BJ (cell line): ENCODE measurements at regions not wholly inside any gene's neighbourhood (a gene's known extent, or its start where the extent isn't known, plus 50 kb on each side); places are given as distances from the start of the nearest gene placed in this dataset.
"Not testable (repeated sequence)": the region's sequence is repeated elsewhere in the genome, so short reads cannot be mapped to it uniquely, and the experiment has no call there.

Experiments
- CTCF ChIA-PET: fragments of 350-600 bp; formaldehyde crosslinking; extraction: SDS; loops from one replicate; lab custom pipeline; 2021; ENCODE audit warnings: antibody characterized with exemption, inconsistent platforms; lab: Yijun Ruan, JAX
- POLR2A ChIA-PET: fragments of 300-600 bp; sonication (Branson Sonifier 250); formaldehyde crosslinking; extraction: SDS; loops from one replicate; lab custom pipeline; 2021; ENCODE audit warnings: antibody characterized with exemption; lab: Charles Lee
- DNase-seq: peaks from one replicate; pipeline ENCODE4 v3.0.0-alpha.2; 2011; ENCODE audit warnings: low read depth
- H3K27me3 ChIP-seq: 2 replicates; pipeline ENCODE4 v1.6.0; 2011; ENCODE audit warnings: low read length; ENCODE audit not compliant: control insufficient read depth, insufficient read depth
- H3K36me3 ChIP-seq: 2 replicates; pipeline ENCODE4 v1.5.1; 2011; ENCODE audit warnings: low read length; ENCODE audit not compliant: control insufficient read depth, insufficient read depth
- H3K4me3 ChIP-seq: 2 replicates; pipeline ENCODE4 v1.5.1; 2011; ENCODE audit warnings: low read depth, mild to moderate bottlenecking, control low read depth, low read length
- TF ChIP-seq, protein P1 (sequence below): IDR thresholded peaks from 2 replicates; pipeline ENCODE4 v1.5.1; 2011; ENCODE audit warnings: low read depth, mild to moderate bottlenecking, control low read depth, inconsistent platforms, low read length, moderate library complexity; ENCODE audit not compliant: insufficient read depth

DNA sequence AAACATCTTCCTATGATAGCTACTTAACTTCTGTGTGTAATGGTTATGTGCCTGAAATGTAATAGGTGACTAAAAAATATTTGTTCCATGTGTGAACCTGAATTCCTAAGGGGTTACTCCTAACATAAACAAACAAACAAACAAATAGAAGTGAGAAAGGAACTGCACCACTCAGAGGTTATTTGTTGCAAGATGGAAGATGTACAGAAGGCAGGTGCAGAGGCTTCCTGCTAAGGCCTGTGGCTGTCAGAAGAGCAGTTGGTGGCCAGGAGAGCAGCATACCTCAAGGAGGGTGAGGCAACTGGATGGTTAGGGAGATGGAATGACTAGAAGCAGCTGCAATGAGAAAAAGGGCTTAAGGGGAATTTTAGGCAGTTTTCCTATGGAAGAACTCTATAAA is 940.6 kb downstream of the TTLL7 start:
- no peak for DNase-seq
- TF ChIP-seq, protein P1, sequence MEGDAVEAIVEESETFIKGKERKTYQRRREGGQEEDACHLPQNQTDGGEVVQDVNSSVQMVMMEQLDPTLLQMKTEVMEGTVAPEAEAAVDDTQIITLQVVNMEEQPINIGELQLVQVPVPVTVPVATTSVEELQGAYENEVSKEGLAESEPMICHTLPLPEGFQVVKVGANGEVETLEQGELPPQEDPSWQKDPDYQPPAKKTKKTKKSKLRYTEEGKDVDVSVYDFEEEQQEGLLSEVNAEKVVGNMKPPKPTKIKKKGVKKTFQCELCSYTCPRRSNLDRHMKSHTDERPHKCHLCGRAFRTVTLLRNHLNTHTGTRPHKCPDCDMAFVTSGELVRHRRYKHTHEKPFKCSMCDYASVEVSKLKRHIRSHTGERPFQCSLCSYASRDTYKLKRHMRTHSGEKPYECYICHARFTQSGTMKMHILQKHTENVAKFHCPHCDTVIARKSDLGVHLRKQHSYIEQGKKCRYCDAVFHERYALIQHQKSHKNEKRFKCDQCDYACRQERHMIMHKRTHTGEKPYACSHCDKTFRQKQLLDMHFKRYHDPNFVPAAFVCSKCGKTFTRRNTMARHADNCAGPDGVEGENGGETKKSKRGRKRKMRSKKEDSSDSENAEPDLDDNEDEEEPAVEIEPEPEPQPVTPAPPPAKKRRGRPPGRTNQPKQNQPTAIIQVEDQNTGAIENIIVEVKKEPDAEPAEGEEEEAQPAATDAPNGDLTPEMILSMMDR, result no peak
- no peaks in the 10 kb centered on the region for H3K36me3 ChIP-seq
- H3K4me3 ChIP-seq, result no peak overlapping the region
- POLR2A ChIA-PET, result no interaction called here
- CTCF ChIA-PET, result no interaction called here
- no peaks in the 10 kb centered on the region for H3K27me3 ChIP-seq

DNA sequence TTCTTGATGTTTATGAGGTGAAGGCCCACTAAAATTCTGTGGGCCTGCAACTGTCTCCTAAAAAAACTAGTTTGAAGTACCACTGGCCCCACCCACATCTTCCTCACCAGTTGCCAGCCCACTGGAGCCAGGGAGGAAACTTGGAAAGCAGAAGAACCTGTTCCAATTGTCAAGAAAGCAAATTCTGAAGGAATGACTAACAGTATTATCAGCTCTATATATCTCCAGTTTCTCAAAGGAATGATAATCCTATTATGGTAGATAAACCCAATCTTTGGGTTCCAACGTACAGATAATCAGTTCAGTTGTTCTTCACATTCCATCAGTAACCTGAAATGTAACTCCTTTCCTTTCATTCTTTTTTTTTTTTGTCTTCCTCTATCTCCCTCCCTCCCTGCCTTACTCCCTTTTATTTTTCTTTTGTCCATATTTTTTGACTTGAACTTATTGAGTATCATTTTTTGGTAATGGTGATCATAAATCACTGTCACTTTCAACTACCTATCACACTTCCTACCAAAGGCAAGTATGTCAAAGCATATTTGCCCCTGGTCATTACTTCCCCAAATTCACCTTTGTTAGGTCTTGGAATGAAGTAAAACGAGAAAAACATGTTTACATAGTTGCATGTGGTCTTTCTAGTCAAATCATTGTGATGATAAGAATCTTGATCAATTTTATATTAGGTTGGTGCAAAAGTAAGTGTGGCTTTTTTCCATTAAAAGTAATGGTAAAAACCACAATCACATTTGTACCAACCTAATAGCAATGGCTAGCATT is 943.4 kb downstream of the TTLL7 start:
- no peaks in the 10 kb centered on the region for H3K36me3 ChIP-seq
- no peak overlapping the region for H3K4me3 ChIP-seq
- TF ChIP-seq, protein P1, result no peak
- DNase-seq, result no peak
- CTCF ChIA-PET, result interaction anchor here (0.6 to 0.7 kb wide), 2 partner anchors 8 to 22 kb away, joined by 3 read pairs; no protein-coding TSS in a partner anchor
- no peaks in the 10 kb centered on the region for H3K27me3 ChIP-seq
- POLR2A ChIA-PET, result no interaction called here

DNA sequence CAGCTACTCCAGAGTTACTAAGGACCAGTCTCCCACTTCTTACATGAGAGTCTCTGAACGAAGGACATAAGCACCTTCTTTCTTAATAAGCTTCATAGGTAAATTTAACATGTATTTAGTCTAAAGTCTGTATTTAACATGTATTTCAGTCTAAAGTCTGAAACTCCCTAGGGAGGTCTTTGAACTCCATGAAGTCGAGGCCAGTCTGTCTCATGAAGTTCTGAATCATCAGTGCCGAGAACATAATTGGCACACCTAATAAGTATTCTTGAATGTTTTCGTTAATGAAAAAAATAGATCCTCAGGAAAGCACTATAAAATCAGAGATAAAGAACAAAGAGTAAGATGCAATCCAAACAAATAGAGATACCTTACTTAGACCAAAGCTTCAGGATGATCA is 945.5 kb downstream of the TTLL7 start:
- CTCF ChIA-PET, result no interaction called here

DNA sequence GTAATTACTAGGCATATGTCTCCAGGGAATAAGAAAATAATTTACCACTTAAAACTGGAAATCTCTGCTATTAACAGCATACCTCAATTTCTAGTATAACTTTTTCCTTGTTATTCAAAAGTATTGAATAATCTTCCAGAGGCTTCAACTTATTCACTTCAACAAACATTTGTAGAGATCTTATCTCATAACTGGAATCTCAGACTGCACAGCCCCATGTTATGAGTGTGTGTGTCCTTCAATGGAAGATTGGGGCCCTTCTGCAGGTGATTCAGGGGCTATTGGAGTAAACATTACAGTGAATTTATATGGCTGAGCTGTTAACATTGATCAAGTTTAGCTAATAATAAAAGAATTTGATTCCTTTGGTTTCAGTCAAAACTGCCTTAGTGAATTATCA is 946.1 kb downstream of the TTLL7 start:
- Histone ChIP-seq H3K27me3 (no peaks in the 10 kb centered on the region), H3K36me3 (no peaks in the 10 kb centered on the region), H3K4me3 (no peak overlapping the region)
- TF ChIP-seq, protein P1, result no peak
- ChIA-PET POLR2A (no interaction called here), CTCF (no interaction called here)
- no peak for DNase-seq

More for the DNA sequence above, 945.5 kb downstream of the TTLL7 start:
- no peak for DNase-seq
- TF ChIP-seq, protein P1, result no peak
- POLR2A ChIA-PET, result no interaction called here
- H3K4me3 ChIP-seq, result no peak overlapping the region
- no peaks in the 10 kb centered on the region for H3K36me3 ChIP-seq
- H3K27me3 ChIP-seq, result no peaks in the 10 kb centered on the region

DNA sequence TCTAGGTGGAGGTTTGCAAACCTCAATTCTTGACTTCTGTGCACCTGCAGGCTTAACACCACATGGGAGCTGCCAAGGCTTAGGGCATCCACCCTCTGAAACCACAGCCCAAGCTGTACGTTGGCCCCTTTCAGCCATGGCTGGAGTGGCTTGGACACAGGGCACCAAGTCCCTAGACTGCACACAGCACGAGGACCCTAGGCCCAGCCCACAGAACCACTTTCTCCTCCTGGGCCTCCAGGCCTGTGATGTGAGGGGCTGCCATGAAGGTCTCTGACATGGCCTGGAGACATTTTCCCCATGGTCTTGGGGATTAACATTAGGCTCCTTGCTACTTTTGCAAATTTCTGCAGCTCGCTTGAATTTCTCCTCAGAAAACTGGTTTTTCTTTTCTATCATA is 947.9 kb downstream of the TTLL7 start:
- H3K4me3 ChIP-seq, POLR2A ChIA-PET, DNase-seq, CTCF ChIA-PET, H3K27me3 ChIP-seq, H3K36me3 ChIP-seq: not testable (repeated sequence)

DNA sequence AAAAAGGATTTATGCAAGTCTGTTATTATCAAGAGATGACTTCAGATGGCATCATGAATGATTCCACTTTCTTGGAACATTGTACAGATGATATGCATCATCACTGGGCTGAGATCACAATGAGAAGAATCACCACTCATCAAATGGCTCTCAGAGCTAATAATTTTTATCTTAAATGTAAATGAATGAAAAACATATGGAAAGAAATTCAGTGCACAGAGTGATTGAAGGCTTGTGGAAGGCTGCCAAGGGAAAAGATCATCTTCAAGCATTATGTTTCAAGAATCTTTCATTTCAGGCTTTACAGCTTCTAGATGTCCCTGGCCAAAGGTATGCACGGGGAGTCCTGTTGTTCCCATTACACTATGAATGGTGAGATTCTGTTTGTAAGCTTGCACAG is 955.7 kb downstream of the TTLL7 start:
- CTCF ChIA-PET, result no interaction called here
- Histone ChIP-seq H3K27me3 (no peaks in the 10 kb centered on the region), H3K36me3 (no peaks in the 10 kb centered on the region), H3K4me3 (no peak overlapping the region)
- TF ChIP-seq, protein P1, result no peak
- no peak for DNase-seq
- POLR2A ChIA-PET, result no interaction called here

DNA sequence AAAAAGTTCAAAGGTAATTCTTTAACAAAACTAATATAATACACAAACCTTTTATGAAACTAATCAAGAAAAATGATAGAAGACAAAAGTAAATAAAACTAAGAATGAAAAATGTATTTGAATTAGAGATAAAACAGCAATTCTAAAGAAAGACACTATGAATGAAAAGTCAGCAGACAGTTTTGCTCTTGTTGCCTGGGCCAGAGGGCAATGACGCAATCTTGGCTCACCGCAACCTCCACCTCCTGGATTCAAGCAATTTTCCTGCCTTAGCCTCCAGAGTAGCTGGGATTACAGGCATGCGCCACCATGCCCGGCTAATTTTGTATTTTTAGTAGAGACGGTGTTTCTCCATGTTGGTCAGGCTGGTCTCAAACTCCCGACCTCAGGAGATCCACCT is 959.8 kb downstream of the TTLL7 start:
- H3K36me3 ChIP-seq, H3K27me3 ChIP-seq, DNase-seq, POLR2A ChIA-PET, H3K4me3 ChIP-seq: not testable (repeated sequence)
- CTCF ChIA-PET, result interaction anchor here (0.9 kb wide), 1 partner anchor 9 kb away, joined by 3 read pairs; no protein-coding TSS in a partner anchor
